Astrocyte of the hippocampus (primary cell): ENCODE measurements at regions not wholly inside any gene's neighbourhood (a gene's known extent, or its start where the extent isn't known, plus 50 kb on each side); places are given as distances from the start of the nearest gene placed in this dataset.

ENCODE experiments used
- DNase-seq: peaks from one replicate; pipeline ENCODE4 v3.0.0; 2011; ENCODE audit warnings: low read depth, low spot score

GRCh38 chr11:119907122-119907851 lies 178.3 kb upstream of the NECTIN1 start:
- DNase-seq, result no peak

GRCh38 chr11:119906376-119906775 lies 177.4 kb upstream of the NECTIN1 start:
- DNase-seq, result no peak

- no peak for DNase-seq
Measured at GRCh38 chr11:119905162-119905561, 176.2 kb upstream of the NECTIN1 start.

- no peak for DNase-seq
Measured at GRCh38 chr11:119904531-119905035, 175.6 kb upstream of the NECTIN1 start.

- DNase-seq, result no peak
Measured at GRCh38 chr11:119903821-119904220, 174.8 kb upstream of the NECTIN1 start.

GRCh38 chr11:119903389-119903788 lies 174.4 kb upstream of the NECTIN1 start:
- no peak for DNase-seq

GRCh38 chr11:119902656-119903231 lies 173.7 kb upstream of the NECTIN1 start:
- no peak for DNase-seq

- no peak for DNase-seq
Measured at GRCh38 chr11:119901657-119902577, 172.9 kb upstream of the NECTIN1 start.

- no peak for DNase-seq
Measured at GRCh38 chr11:119899997-119900396, 171.0 kb upstream of the NECTIN1 start.

- no peak for DNase-seq
Measured at GRCh38 chr11:119897576-119897975, 168.6 kb upstream of the NECTIN1 start.

- no peak for DNase-seq
Measured at GRCh38 chr11:119897046-119897440, 168.0 kb upstream of the NECTIN1 start.

GRCh38 chr11:119896387-119897045 lies 167.5 kb upstream of the NECTIN1 start:
- DNase-seq, result no peak

GRCh38 chr11:119895981-119896380 lies 167.0 kb upstream of the NECTIN1 start:
- DNase-seq, result no peak

- DNase-seq, result no peak
Measured at GRCh38 chr11:119894916-119895315, 165.9 kb upstream of the NECTIN1 start.

GRCh38 chr11:119892311-119892808 lies 163.4 kb upstream of the NECTIN1 start:
- DNase-seq, result no peak

- DNase-seq, result no peak
Measured at GRCh38 chr11:119891055-119891768, 162.2 kb upstream of the NECTIN1 start.

- no peak for DNase-seq
Measured at GRCh38 chr11:119890466-119890865, 161.5 kb upstream of the NECTIN1 start.

- DNase-seq, result no peak
Measured at GRCh38 chr11:119889728-119890280, 160.8 kb upstream of the NECTIN1 start.

GRCh38 chr11:119889111-119889510 lies 160.1 kb upstream of the NECTIN1 start:
- DNase-seq, result no peak

- DNase-seq, result peak; percentile 11
Measured at GRCh38 chr11:119888119-119888518, 159.1 kb upstream of the NECTIN1 start.
